Fibroblast of villous mesenchyme (primary cell): ENCODE measurements at regions not wholly inside any gene's neighbourhood (a gene's known extent, or its start where the extent isn't known, plus 50 kb on each side); places are given as distances from the start of the nearest gene placed in this dataset.

Experiments
- DNase-seq: peaks from one replicate; pipeline ENCODE4 v3.0.0-alpha.2; 2010; ENCODE audit warnings: low read depth
- H3K4me3 ChIP-seq: 2 replicates; pipeline ENCODE4 v1.5.1; 2011; ENCODE audit warnings: low read depth, mild to moderate bottlenecking, low read length
- CTCF ChIP-seq: IDR thresholded peaks from 2 replicates; pipeline ENCODE4 v1.5.1; 2012; ENCODE audit warnings: low read depth, mild to moderate bottlenecking, low read length; ENCODE audit not compliant: insufficient read depth

- TF ChIP-seq CTCF = no peak
- no peak for DNase-seq
- H3K4me3 ChIP-seq = no peak overlapping the region
These were observed 277.5 kb upstream of the API5 start for GRCh38 chr11:43034341-43034740.

GRCh38 chr11:43035086-43035485 is 276.7 kb upstream of the API5 start:
- DNase-seq = no peak
- no peak for TF ChIP-seq CTCF
- no peak overlapping the region for H3K4me3 ChIP-seq

GRCh38 chr11:43053638-43054412 is 258.0 kb upstream of the API5 start:
- DNase-seq = no peak
- no peak for TF ChIP-seq CTCF
- H3K4me3 ChIP-seq = no peak overlapping the region

GRCh38 chr11:43067681-43068080 is 244.1 kb upstream of the API5 start:
- DNase-seq = no peak
- TF ChIP-seq CTCF = no peak
- H3K4me3 ChIP-seq = no peak overlapping the region

GRCh38 chr11:43071338-43071737 is 240.5 kb upstream of the API5 start:
- TF ChIP-seq CTCF = no peak
- no peak overlapping the region for H3K4me3 ChIP-seq
- no peak for DNase-seq

GRCh38 chr11:43072096-43072495 is 239.7 kb upstream of the API5 start:
- TF ChIP-seq CTCF = no peak
- no peak for DNase-seq

GRCh38 chr11:43072911-43073310 is 238.9 kb upstream of the API5 start:
- no peak for TF ChIP-seq CTCF
- no peak for DNase-seq
- no peak overlapping the region for H3K4me3 ChIP-seq

More at GRCh38 chr11:43072096-43072495, 239.7 kb upstream of the API5 start:
- H3K4me3 ChIP-seq = no peak overlapping the region
